Ammon's horn (tissue), 1 donor: ENCODE measurements at regions not wholly inside any gene's neighbourhood (a gene's known extent, or its start where the extent isn't known, plus 50 kb on each side); places are given as distances from the start of the nearest gene placed in this dataset.
"Not testable (repeated sequence)": the region's sequence is repeated elsewhere in the genome, so short reads cannot be mapped to it uniquely, and the experiment has no call there.

ENCODE experiments used
- DNase-seq: peaks from one replicate; pipeline ENCODE4 v3.0.0-alpha.2; 2016; ENCODE audit warnings: low spot score

GRCh38 chr11:49316180-49316579 is 107.8 kb upstream of the FOLH1 start:
- no peak for DNase-seq

GRCh38 chr11:49303080-49303479 is 94.7 kb upstream of the FOLH1 start:
- no peak for DNase-seq

- DNase-seq, result no peak
Observed at GRCh38 chr11:49302360-49302759, 94.0 kb upstream of the FOLH1 start.

- not testable (repeated sequence) for DNase-seq
Observed at GRCh38 chr11:49298017-49298416, 89.6 kb upstream of the FOLH1 start.

GRCh38 chr11:49283911-49284310 is 75.5 kb upstream of the FOLH1 start:
- peak; percentile 14 for DNase-seq

- not testable (repeated sequence) for DNase-seq
Observed at GRCh38 chr11:49283282-49283681, 74.9 kb upstream of the FOLH1 start.

- not testable (repeated sequence) for DNase-seq
Observed at GRCh38 chr11:49282125-49282524, 73.7 kb upstream of the FOLH1 start.

GRCh38 chr11:49277951-49278350 is 69.5 kb upstream of the FOLH1 start:
- not testable (repeated sequence) for DNase-seq
